HG03442 (cell line): ENCODE measurements at regions not wholly inside any gene's neighbourhood (a gene's known extent, or its start where the extent isn't known, plus 50 kb on each side); places are given as distances from the start of the nearest gene placed in this dataset.

ENCODE experiments used
- ATAC-seq: cut with Tn5 transposase; IDR thresholded peaks from one replicate; pipeline ENCODE4 v1.9.1; 2021; ENCODE audit warnings: mild to moderate bottlenecking, moderate library complexity; ENCODE audit not compliant: unreplicated experiment

DNA sequence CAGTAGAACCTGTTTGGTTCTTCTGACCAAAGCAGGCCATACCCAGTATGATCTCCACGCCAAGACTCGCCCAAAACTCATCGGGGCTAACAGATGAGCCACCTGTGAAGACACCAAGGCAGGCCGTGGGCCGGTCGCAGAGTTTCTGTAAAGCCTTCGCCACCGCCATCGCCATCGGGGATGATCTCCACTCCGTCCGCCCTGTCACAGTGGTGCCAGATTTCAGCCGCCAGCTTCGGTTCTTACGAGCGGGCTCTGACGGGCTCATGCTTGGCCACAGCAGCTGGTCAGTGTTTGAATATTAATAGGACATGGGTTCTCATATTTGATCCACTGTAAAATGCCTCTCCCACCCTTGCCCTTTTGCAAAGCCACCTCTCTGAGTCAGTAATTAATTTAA lies 113.2 kb upstream of the TMEM132D start:
- no peak for ATAC-seq

DNA sequence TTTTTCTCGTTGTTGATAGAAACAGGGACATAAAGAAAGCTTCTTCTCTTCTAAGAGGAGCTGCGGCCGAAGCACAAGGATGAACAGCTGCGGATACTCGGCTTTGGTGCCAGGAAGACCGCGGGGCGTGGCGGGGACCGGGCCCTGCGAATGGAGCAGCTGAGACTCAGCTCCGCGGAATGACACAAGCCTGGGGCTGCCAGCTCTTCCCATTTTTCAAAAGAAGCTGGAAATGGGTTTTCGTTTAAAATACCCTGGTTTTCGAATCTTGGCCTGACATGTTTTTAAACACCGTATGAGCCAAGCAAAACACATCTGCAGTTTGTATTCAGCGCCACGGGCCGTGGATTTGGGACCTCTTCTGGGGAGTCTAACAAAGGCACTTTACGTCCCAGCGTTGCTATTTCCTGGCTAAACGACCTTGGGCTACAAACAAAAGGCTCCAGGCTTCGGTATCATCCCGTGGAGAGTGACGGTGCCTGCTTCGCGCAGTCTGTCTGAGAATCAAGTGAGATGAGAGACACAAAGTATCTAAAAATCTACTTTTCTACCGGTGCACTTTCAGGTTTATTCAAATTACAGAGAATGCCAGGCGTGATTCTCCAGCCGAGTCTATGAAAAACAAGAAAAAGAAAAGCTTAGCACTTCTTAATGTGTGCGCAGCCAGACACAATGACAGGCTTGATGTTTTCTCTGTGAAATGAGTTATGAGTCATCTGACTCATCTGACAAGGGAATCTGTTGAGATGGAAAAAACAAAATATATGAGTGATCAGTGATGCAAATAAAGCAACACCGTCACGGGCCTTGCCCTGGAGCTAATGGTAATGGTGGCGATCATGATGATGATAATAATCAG lies 114.0 kb upstream of the TMEM132D start:
- no peak for ATAC-seq

DNA sequence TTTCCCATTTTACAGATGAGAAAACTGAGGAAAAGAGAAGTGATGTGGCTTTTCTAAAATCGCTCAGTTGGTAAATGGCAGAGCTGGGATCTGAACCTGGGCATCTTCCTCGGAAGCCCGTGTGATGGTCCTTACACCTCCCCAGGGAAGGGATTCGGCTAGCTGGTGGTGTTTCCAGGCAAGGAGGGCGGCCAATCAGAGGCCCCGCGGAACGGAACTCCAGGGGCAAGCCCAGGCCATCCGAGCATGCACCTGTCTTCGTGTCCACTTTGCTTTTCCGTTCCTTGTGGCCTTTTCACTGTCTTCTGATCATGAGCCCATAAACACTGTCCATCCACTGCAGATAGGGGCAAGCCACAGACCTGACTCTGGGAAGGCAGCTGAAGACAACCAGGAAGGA lies 114.8 kb upstream of the TMEM132D start:
- ATAC-seq: no peak

DNA sequence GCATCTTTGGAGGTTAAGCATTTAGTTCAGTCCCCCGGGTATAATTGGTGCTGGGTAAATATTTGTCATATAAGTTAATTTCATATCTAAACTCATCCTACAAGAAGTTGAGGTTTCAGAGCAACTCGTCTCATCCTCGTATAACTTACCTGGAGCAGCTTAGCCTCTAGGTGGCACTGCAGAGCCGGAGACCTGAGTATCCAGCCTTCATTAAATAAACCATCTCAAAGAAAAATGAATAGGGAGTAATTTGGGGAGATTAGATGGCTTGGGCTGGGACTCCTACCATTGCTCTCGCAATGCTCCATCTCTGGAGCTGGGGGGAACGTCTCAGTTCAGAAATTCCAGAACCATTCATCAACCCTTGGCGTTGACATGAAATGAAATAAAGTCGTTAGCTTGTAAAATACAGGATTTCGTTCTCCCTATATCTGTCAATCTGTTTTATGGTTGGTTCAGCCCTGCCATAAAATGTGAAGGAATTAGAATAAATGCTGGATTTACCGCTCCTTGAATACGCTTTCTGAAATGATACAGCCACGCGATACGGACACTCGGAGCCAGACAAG lies 122.9 kb upstream of the TMEM132D start:
- no peak for ATAC-seq

DNA sequence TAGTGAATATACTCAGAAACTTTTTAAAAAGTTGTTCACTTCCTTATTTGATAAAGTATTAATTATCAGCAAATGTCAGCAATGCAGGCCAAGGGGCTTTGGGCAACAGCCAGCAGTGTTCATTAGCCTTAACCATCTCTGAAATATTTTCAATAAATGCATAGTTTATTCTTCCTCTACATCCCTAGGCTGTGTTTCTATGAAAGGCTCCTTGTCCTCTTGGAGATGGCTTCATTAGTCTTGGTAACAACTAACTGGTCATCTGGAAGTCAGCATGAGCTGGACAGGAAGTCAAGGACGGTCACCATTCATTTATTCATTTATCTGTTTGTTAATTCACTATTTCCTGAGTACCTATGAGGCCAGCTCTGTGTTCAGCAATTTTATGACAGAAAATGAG lies 124.0 kb upstream of the TMEM132D start:
- no peak for ATAC-seq

DNA sequence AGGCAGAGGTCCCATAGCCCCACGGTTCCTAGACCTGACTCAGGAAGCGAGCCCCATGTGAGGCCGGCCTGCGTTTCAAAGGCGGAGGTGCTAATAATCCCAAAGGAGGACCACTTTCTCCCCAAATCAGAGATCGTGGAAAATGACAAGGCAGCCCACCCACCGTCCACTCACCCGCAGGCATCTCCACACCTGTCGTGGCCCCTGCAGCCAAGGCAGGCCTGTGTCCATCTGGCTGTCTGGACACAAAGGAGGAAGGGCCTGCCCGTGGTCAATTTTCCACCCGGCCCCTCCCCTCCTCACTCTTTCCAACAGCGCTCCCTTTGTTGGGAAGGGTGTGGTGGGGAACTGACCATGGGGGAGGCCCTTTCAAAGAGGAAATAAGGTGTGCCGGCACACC lies 125.3 kb upstream of the TMEM132D start:
- no peak for ATAC-seq

DNA sequence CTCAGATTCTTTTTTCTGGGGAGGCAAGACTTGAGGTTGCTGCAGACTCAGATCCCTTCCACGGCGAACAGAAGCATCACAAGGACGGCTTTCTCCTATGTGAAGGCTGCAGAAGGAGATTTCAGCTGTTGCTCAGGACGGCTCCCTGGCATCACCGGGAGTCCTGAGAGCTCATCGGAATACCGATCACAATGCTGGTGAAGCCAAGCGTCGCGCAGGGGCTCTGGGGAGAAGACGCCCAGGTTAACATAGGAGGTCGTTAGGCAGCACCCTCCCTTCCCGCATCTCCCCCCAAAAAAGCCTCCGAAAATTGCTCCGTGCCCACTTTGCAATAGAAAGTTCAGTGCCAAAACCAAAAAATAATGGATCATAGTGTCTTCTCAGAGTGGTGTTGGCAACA lies 127.2 kb upstream of the TMEM132D start:
- ATAC-seq: no peak

DNA sequence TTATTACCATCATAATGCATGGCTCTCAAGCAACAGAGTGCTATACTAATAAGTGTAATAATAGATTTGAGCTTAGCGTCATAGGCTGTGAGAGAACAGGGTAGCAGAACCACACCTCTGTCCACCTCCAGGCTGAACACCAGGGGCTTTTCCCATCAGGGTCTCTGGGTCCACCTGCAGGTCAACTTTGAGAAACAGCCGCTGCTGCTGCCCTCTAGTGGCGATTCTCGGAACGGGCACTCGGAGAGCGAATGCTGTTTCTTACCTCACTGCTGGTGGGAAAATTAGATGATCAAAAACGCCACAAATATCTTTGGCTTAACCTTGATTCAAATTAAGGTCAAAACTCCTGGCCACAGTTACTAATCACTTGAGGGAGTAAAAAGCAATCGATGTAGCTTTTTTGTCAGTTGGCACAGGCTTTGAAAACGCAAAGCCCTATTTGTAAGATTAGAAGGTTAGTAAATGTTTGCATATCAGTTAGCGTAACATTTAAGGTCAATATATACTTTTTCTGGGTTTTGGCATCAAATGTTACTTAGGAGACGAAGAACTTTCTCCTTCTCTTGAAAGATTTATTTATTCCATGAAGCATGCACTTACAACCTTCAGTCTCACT lies 127.9 kb upstream of the TMEM132D start:
- peak; percentile 66 for ATAC-seq

DNA sequence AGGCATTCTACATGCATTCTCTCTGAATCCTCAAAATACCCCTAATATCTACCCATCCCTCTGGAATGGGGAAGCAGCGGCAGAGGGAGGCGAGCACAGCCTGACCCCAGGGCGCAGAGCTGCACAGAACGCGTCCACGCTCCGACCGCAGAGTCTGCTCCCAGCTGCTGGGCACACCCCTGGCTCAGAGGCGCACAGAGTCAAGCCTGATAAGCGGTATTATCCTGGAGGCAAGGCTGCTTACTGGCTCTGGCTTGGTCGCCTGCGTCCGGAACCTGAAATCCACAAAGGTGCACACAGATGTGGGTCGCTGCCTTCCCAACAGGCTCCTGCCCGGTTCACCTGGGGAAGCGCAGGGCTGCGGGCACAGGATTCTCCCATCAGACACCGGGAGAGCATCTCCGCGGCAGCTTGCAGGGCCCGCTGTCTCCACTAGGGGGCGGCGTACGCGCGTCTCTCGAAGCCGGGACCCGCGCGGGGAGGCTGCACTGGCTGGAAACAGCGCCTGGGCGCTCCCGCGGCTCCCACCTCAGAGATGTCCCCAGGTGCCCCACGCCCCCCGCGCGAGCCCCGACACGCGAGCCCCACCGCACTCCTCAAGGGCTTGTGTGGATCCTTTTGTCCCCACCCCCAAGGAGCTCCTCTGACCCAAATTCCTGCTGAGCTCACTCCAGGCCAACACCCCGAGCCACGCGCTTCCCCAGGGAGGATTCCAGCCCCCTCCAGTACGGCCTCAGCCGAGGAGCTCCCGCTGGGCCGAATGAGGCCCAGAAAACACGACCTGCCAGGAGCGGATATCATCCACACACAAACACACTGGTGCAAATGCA lies 120.1 kb upstream of the FZD10 start:
- ATAC-seq: no peak

DNA sequence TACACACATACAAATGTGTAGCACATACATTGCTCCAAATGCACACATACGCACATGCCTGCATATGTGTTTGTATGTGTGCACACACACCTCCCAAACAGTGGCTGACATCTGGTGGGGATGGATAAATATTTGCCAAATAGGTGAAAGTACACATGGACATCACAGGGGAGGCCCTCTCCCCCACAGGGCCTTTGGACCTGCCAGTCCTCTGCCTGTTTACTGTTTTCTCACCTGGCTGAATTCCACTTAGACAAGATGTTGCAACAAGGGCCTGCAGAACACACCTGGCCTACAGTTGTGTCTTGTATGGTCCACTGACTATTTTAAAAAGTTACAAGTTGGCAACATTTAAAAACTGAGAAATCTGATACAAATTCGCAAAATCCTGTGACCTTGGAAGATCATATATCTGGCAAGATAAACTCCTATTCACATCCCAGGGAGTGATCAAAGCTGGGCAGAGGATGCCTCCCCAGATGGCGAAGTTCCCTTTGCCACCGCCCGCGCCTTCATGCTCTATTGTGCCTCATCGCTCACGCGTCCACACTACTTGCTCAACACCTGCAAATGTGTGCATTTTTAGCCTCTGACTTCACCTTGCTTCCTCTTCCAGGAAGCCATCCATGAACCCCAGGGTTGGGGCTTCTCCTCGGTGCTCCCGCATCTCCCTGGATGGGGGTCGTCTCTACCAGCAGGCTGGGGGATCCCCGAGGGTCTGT lies 118.4 kb upstream of the FZD10 start:
- ATAC-seq: no peak

DNA sequence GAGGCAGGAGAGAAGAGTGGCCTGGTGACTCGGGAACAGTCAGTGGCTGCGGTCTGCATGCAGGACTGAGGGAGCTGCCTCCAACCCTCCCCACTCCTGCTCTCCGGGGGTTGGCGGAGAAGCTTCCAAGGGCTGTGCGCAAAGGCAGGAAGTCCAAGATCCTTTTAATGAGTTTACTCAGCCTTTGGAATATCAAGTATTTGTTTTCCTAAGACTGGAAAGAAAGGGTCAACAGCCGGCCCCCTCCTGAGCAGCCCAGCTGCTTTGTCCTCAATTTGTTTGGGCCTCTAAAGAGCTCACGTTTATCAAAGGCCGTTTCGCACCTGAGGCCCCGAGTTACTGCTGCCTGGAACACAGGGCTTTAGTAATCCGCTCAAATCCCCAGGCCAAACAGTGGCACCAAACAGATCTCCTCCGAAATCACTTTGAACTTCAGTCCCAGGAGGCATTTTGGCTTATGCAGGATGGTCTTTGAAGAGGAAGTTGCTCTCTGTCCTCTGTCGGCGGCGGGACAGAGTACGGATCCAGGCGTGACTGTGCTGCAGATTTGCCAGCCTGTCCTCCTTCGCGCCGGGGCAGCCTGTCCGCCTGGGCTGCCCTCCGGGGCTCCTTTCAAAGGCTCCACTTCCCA lies 117.2 kb upstream of the FZD10 start:
- ATAC-seq: no peak

DNA sequence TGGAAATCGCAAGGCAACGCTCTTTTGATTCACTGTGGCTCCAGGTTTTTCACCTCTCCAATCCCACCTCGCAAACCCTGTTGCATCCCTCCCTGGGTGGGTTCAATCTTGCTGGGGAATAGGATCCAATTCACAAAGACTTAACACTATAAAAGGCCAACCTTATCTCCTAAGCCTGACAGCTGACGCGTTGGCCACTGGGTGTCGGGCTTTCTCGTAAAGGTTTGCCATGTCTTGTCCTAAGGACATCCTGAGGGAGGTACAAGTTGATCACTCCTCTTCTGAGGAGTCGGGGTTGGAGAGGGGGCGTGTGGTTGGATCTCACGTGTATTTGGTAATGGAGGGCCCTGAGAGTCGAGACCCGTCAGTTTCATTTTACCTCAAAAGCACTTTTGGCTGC lies 112.6 kb upstream of the FZD10 start:
- ATAC-seq: no peak

DNA sequence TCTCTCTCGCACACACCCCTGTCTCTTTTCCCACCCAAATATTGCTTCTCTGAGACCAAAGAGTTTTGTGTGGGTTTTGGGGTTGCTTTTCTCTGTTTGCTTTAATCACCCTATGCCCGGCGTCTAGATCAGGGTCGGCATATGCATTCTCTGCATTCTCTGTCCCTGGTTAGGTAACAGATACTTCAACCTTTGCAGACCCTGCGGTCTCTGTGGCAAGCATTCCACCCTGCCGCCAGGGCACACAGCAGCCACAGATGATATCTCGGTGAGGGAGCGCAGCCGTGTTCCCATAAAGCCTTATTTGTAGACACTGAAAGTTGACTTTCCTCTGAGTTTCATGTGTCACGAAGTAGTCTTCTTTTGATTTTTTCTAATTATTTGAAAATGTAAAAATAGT lies 110.4 kb upstream of the FZD10 start:
- no peak for ATAC-seq

DNA sequence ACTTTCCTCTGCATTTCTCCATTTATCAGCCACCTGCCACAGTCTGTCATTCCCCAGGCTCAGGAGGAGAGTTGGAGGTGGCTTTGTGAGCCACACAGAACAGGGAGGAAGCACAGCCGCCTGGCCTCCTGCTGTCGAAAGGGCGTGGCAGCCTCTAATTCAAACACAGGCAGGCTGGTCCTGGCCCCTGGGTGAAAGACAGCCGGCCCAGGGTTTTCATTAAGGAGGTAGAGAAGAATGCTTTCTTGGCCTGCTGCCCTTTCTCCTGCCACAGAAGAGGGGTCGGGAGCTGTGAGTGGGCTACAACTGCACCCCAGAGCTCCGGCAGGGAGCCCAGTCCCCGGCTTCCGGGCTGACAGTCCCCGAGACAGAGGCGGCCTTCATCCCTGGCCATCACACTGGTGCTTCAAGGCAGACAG lies 108.6 kb upstream of the FZD10 start:
- ATAC-seq: no peak

DNA sequence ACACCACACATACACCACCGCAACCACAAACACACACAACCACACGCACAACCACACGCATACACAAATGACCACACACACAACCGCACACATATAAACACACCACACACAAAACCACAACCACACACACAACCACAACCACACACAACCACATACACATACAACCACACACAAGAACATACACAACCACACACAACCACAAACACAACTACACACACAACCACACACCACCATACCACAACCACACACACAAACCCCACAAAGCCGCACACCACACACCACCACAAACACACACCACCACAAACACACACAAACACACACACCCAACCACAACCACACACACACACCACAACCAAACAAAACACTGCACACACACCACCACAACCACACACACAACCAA lies 107.5 kb upstream of the FZD10 start:
- ATAC-seq: no peak

DNA sequence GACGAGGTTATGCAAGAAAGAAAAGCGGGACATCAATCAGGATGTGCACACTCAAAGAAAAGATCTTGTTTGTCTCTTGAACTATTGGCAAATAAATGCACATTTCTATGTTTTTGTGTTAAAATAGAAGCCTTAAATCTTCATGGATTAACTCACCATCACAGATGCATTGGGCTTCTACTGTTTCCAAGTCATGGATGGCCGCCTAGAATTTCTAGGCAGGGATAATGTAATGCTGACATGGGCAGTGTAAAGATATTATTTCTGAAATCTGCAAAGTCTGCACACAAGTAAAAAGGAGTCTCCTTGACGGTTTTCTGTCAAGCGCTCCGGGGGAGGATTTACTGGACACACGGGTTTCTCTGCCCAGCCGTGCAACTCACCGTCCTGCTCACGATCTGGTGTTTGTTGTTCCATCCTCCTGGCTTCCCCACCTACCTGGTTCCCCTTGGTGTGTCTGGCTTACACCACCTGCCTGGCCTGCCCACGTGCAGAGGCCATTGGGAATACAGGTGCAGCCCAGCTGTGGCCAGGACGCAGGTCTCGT lies 103.3 kb upstream of the FZD10 start:
- no peak for ATAC-seq

DNA sequence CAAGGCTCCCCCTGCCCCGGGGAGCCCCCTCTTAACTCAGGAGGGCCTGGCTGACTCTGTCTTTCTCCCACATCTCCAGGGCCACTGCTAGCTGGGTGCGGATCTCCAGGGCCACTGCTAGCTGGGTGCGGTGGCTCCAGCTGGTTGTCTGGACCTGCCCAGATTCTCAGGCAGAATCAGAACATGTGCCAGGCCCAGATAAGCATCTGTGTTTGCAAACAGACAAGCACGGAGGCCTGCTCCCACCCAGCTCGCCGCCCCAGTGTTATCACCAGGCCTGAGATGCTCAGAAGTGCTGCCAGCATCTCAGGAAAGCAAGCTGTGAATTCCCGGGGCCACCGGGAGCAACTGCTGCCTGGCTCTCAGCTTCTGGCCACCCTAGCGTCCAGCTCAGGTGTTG lies 98.4 kb upstream of the FZD10 start:
- no peak for ATAC-seq

DNA sequence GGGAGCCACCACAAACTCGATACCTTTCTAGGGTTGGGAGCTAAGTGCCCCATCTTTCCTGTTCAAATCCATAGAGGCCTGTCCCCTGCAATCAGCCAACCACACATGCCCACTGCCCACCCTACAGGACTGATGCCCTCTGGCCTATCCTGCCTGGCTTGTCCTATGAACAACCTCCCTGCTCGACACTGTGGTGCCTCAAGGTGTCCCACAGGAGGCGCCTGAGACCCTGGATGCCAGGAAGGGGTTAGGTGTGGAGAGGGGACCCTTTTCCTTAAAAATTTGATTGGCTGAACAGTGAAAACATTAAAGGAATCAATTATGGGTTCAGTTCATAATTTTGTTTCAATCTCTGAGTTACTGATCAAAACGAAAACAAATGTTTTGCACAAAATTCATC lies 97.3 kb upstream of the FZD10 start:
- ATAC-seq: no peak

DNA sequence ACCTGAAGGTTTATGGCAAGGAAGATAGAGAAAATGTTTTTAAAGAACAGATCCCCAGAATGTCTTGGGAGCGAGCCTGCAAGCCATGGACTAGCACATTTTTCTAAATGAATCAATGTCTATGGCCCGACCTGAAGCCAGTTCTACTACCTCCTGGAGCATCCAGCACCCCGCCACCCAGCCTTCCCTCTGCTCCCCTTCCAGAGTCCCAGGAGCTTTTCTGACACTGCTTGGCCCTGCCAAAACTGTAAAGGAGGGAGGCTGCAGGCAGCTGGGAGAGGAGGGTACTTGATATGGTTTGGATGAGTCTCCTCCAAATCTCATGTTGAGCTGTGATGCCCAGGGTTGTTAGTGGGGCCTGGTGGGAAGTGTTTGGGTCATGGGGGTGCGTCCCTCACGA lies 95.5 kb upstream of the FZD10 start:
- no peak for ATAC-seq

DNA sequence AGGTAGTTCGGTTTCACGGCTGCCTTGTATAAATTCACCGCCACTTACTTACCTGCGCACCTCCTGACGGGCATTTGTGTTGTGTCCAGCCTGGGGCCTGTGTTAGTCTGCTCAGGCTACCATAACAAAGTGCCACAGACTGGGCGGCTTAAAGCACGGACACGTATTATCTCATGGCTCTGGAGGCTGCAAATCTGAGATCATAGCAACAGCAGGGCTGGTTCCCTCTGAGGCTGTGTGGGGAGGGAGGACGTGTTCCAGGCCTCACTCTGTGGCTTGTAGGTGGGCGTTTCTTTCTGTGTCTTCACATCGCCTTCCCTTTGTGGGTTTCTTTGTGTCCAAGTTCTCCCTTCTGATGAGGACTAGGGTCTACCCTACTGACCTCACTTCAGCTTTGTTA lies 93.5 kb upstream of the FZD10 start:
- ATAC-seq: no peak
